ENCODE measurements at regions not wholly inside any gene's neighbourhood (a gene's known extent, or its start where the extent isn't known, plus 50 kb on each side); places are given as distances from the start of the nearest gene placed in this dataset.

- Histone ChIP-seq H3K79me2 (ENCODE audit: control insufficient read depth, insufficient read depth, low read length) (no peaks in the 10 kb centered on the region), H3K4me1 (ENCODE audit: control insufficient read depth, extremely low read depth, insufficient read depth, low read length) (peaks cover 57% of the 10 kb centered on the region), H4K20me1 (ENCODE audit: control insufficient read depth, extremely low read depth, insufficient read depth, low read length) (no peaks in the 10 kb centered on the region), H3K36me3 (ENCODE audit: control insufficient read depth in 2 of 2, extremely low read depth in 1 of 2, insufficient read depth in 2 of 2, low read length in 2 of 2) (no peaks in the 10 kb centered on the region), H3K9me1 (ENCODE audit: control insufficient read depth, extremely low read depth, insufficient read depth, low read length) (no peaks in the 10 kb centered on the region), H3K9ac (ENCODE audit: control insufficient read depth, extremely low read depth, insufficient read depth, low read length) (peak overlapping the region; percentile 10), H2AFZ (ENCODE audit: control insufficient read depth, low read length) (no peak overlapping the region), H3K27me3 (ENCODE audit: control insufficient read depth, extremely low read depth, insufficient read depth, low read length) (no peaks in the 10 kb centered on the region), H3K27ac (ENCODE audit: control insufficient read depth, insufficient read depth, low read length) (peak overlapping the region; percentile 61), H3K4me3 (ENCODE audit: control insufficient read depth in 2 of 3, extremely low read depth in 1 of 3, insufficient read depth in 2 of 3, low read depth in 1 of 3, low read length in 3 of 3) (no peak overlapping the region), H3K4me2 (ENCODE audit: control insufficient read depth, extremely low read depth, insufficient read depth, low read depth, low read length) (peak overlapping the region; percentile 59), H3K9me3 (ENCODE audit: control insufficient read depth, low read depth, low read length) (no peaks in the 10 kb centered on the region)
- TF ChIP-seq EZH2 (IDR thresholded peaks at IDR 0.05; ENCODE audit: low read length) (no peak), CTCF (optimal IDR thresholded peaks at IDR 0.05 in 1 of 3, IDR thresholded peaks at IDR 0.05 in 1 of 3, conservative IDR thresholded peaks at IDR 0.05 in 1 of 3; ENCODE audit: extremely low read depth in 1 of 3, insufficient read depth in 2 of 3, low read length in 3 of 3) (no peak)
- dilution Hi-C loops (cut with MboI; ENCODE audit: extremely low pct_ligation_motif_present, low sequenced_read_pairs) = no loop called here
- FAIRE-seq (peak; percentile 97), DNase-seq (ENCODE audit: low read depth, low spot score) (peak; percentile 86)
Measured at GRCh38 chr1:29583727-29584126, 347.4 kb downstream of the PTPRU start.

GRCh38 chr1:29581256-29581655 is 344.9 kb downstream of the PTPRU start:
- FAIRE-seq = peak; percentile 87
- no peaks in the 10 kb centered on the region for H3K9me1 ChIP-seq (ENCODE audit: control insufficient read depth, extremely low read depth, insufficient read depth, low read length)
- H3K9ac ChIP-seq (ENCODE audit: control insufficient read depth, extremely low read depth, insufficient read depth, low read length) = no peak overlapping the region
- no peaks in the 10 kb centered on the region for H3K36me3 ChIP-seq (ENCODE audit: control insufficient read depth in 2 of 2, extremely low read depth in 1 of 2, insufficient read depth in 2 of 2, low read length in 2 of 2)
- H4K20me1 ChIP-seq (ENCODE audit: control insufficient read depth, extremely low read depth, insufficient read depth, low read length) = no peaks in the 10 kb centered on the region
- no peak for DNase-seq (ENCODE audit: low read depth, low spot score)
- no peak for TF ChIP-seq EZH2 (IDR thresholded peaks at IDR 0.05; ENCODE audit: low read length)
- TF ChIP-seq CTCF (optimal IDR thresholded peaks at IDR 0.05 in 1 of 3, IDR thresholded peaks at IDR 0.05 in 1 of 3, conservative IDR thresholded peaks at IDR 0.05 in 1 of 3; ENCODE audit: extremely low read depth in 1 of 3, insufficient read depth in 2 of 3, low read length in 3 of 3) = no peak
- H3K4me1 ChIP-seq (ENCODE audit: control insufficient read depth, extremely low read depth, insufficient read depth, low read length) = peaks cover 48% of the 10 kb centered on the region
- H3K79me2 ChIP-seq (ENCODE audit: control insufficient read depth, insufficient read depth, low read length) = no peaks in the 10 kb centered on the region
- peak overlapping the region; percentile 19 for H3K4me2 ChIP-seq (ENCODE audit: control insufficient read depth, extremely low read depth, insufficient read depth, low read depth, low read length)
- dilution Hi-C loops (cut with MboI; ENCODE audit: extremely low pct_ligation_motif_present, low sequenced_read_pairs) = no loop called here
- no peaks in the 10 kb centered on the region for H3K27me3 ChIP-seq (ENCODE audit: control insufficient read depth, extremely low read depth, insufficient read depth, low read length)
- H3K9me3 ChIP-seq (ENCODE audit: control insufficient read depth, low read depth, low read length) = no peaks in the 10 kb centered on the region
- no peak overlapping the region for H2AFZ ChIP-seq (ENCODE audit: control insufficient read depth, low read length)
- H3K4me3 ChIP-seq (ENCODE audit: control insufficient read depth in 2 of 3, extremely low read depth in 1 of 3, insufficient read depth in 2 of 3, low read depth in 1 of 3, low read length in 3 of 3) = no peak overlapping the region
- H3K27ac ChIP-seq (ENCODE audit: control insufficient read depth, insufficient read depth, low read length) = no peak overlapping the region

Measured in keratinocyte (primary cell).